Fibroblast of skin of right quadriceps (primary cell): ENCODE measurements at regions not wholly inside any gene's neighbourhood (a gene's known extent, or its start where the extent isn't known, plus 50 kb on each side); places are given as distances from the start of the nearest gene placed in this dataset.

Experiments used
- DNase-seq: peaks from one replicate; pipeline ENCODE4 v3.0.0-alpha.2; 2013

- DNase-seq: no peak
Observed at GRCh38 chr3:8825153-8825825, 55.9 kb upstream of the OXTR start.

GRCh38 chr3:8824238-8824637, 54.8 kb upstream of the OXTR start:
- no peak for DNase-seq

GRCh38 chr3:8822141-8822540, 52.7 kb upstream of the OXTR start:
- DNase-seq: peak; percentile 70
